ENCODE measurements at regions not wholly inside any gene's neighbourhood (a gene's known extent, or its start where the extent isn't known, plus 50 kb on each side); places are given as distances from the start of the nearest gene placed in this dataset.

DNA sequence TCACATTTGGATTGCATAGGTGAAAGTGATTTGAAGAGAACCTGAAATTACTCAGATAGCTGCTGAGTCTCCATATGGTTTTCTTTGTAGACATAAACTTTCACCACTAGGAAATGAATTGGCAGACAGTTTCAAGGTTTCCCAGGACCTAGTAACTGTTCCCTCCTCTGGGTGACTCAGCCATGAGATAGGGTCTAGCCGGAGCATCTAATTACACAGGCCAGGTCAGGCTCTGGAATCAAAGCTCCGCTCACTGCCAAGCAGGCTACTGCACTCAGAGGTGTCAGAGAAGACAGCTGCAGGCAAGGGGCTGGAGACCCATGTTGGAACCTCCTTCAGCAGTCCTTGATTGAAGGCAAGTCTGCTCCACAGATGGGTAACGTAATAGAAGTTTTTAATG, 429.2 kb downstream of the TNS1 start:
- ATAC-seq (ENCODE audit: low FRiP score in 2 of 2): no peak
- 88 to 93% methylated on average over 2 to 3 of the region's 3 CpGs for WGBS, 2 donors
- no peaks in the 10 kb centered on the region for H3K36me3 ChIP-seq

GRCh38 chr2:217570394-217570793, 432.4 kb downstream of the TNS1 start:
- ATAC-seq (ENCODE audit: low FRiP score in 2 of 2) (no peak), DNase-seq (no peak)
- no peaks in the 10 kb centered on the region for H3K36me3 ChIP-seq
- no peaks in the 10 kb centered on the region for H3K9me3 ChIP-seq
- no peaks in the 10 kb centered on the region for H3K27me3 ChIP-seq
- WGBS, 2 donors: 89 to 90% methylated on average over 2 of the region's 2 CpGs
- no peaks in the 10 kb centered on the region for H3K4me1 ChIP-seq
- TF ChIP-seq, protein P1, sequence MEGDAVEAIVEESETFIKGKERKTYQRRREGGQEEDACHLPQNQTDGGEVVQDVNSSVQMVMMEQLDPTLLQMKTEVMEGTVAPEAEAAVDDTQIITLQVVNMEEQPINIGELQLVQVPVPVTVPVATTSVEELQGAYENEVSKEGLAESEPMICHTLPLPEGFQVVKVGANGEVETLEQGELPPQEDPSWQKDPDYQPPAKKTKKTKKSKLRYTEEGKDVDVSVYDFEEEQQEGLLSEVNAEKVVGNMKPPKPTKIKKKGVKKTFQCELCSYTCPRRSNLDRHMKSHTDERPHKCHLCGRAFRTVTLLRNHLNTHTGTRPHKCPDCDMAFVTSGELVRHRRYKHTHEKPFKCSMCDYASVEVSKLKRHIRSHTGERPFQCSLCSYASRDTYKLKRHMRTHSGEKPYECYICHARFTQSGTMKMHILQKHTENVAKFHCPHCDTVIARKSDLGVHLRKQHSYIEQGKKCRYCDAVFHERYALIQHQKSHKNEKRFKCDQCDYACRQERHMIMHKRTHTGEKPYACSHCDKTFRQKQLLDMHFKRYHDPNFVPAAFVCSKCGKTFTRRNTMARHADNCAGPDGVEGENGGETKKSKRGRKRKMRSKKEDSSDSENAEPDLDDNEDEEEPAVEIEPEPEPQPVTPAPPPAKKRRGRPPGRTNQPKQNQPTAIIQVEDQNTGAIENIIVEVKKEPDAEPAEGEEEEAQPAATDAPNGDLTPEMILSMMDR (IDR thresholded peaks at IDR 0.05): no peak
- TF ChIP-seq POLR2A (IDR thresholded peaks at IDR 0.05) (no peak), POLR2AphosphoS5 (IDR thresholded peaks at IDR 0.05) (no peak), EP300 (IDR thresholded peaks at IDR 0.05) (no peak)
- no peak overlapping the region for H3K27ac ChIP-seq
- no peak overlapping the region for H3K4me3 ChIP-seq

More for the DNA sequence above, 429.2 kb downstream of the TNS1 start:
- Histone ChIP-seq H3K4me3 (no peak overlapping the region), H3K4me1 (no peaks in the 10 kb centered on the region), H3K27ac (no peak overlapping the region), H3K27me3 (no peaks in the 10 kb centered on the region), H3K9me3 (no peaks in the 10 kb centered on the region)
- no peak for TF ChIP-seq EP300 (IDR thresholded peaks at IDR 0.05)
- TF ChIP-seq, protein P1 (IDR thresholded peaks at IDR 0.05): no peak
- TF ChIP-seq POLR2AphosphoS5 (IDR thresholded peaks at IDR 0.05): no peak
- no peak for TF ChIP-seq POLR2A (IDR thresholded peaks at IDR 0.05)
- DNase-seq: no peak

- Histone ChIP-seq H3K27me3 (no peaks in the 10 kb centered on the region), H3K36me3 (no peaks in the 10 kb centered on the region), H3K4me1 (no peaks in the 10 kb centered on the region), H3K27ac (no peak overlapping the region), H3K4me3 (no peak overlapping the region), H3K9me3 (no peaks in the 10 kb centered on the region)
- 50 to 71% methylated on average over 3 of the region's 3 CpGs for WGBS, 2 donors
- ATAC-seq (ENCODE audit: low FRiP score in 2 of 2) (no peak), DNase-seq (no peak)
- TF ChIP-seq EP300 (IDR thresholded peaks at IDR 0.05) (no peak), POLR2A (IDR thresholded peaks at IDR 0.05) (no peak), POLR2AphosphoS5 (IDR thresholded peaks at IDR 0.05) (no peak)
- TF ChIP-seq, protein P1 (IDR thresholded peaks at IDR 0.05): no peak
Measured at GRCh38 chr2:217568289-217568971, 434.4 kb downstream of the TNS1 start.

DNA sequence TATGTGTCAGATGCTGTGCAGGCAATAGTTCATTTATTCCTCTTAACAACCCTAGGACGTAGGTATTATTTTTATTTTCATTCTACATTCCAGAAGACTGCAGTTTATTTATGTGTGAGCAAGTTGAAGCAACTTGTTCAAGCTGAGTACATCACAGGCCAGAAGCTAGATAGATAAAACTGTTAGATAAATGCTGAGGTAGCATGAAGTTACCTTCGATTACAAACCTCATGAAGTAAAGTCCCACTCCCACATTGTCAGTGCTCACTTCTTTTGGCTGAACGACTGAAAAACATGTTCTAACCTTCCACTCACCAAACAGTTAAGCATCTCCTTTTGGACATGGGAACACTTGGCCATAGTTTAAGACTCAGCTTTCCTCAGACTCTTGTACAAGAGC, 439.2 kb downstream of the TNS1 start:
- WGBS, 2 donors: 82 to 83% methylated on average over 3 of the region's 3 CpGs
- TF ChIP-seq POLR2AphosphoS5 (IDR thresholded peaks at IDR 0.05): no peak
- TF ChIP-seq, protein P1 (IDR thresholded peaks at IDR 0.05): no peak
- TF ChIP-seq EP300 (IDR thresholded peaks at IDR 0.05): no peak
- TF ChIP-seq POLR2A (IDR thresholded peaks at IDR 0.05): no peak
- ATAC-seq (ENCODE audit: low FRiP score in 2 of 2): no peak
- Histone ChIP-seq H3K4me1 (no peaks in the 10 kb centered on the region), H3K27me3 (no peaks in the 10 kb centered on the region), H3K27ac (no peak overlapping the region), H3K36me3 (no peaks in the 10 kb centered on the region), H3K9me3 (no peaks in the 10 kb centered on the region), H3K4me3 (no peak overlapping the region)
- no peak for DNase-seq

DNA sequence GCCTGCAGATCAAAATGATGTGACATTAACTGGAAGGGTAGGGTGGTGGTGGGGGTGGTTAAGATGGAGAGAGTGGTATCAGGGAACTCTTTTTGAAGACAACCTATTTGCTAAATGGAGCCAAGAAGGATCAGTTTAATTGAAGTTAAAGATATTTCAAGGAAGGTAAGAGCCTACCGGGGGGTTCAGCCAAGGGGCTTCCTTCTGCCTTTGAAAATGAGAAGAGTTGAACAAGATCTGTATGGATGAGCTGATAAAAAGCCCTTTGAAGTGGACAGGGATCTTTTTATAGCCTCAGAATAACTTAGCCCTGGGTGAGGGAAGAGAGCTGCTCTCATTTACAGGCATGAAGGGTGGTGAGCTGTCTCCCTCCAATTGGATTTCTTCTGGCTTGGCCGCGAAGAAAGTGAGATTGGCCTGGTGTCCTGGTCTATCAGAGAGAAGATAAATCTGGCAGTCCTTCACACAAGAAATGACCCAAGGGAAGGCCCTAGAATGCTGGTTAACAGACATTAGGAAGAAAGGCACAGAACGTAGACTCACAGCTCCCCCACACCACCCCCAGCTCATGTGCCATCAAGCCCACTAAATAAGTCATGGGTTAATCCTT, 439.8 kb downstream of the TNS1 start:
- Histone ChIP-seq H3K4me3 (no peak overlapping the region), H3K27me3 (no peaks in the 10 kb centered on the region), H3K36me3 (no peaks in the 10 kb centered on the region), H3K9me3 (no peaks in the 10 kb centered on the region), H3K4me1 (no peaks in the 10 kb centered on the region), H3K27ac (no peak overlapping the region)
- TF ChIP-seq EP300 (IDR thresholded peaks at IDR 0.05) (no peak), POLR2A (IDR thresholded peaks at IDR 0.05) (no peak), POLR2AphosphoS5 (IDR thresholded peaks at IDR 0.05) (no peak)
- TF ChIP-seq, protein P1 (IDR thresholded peaks at IDR 0.05): no peak
- ATAC-seq (ENCODE audit: low FRiP score in 2 of 2) (no peak), DNase-seq (no peak)
- 83 to 92% methylated on average over 4 of the region's 4 CpGs for WGBS, 2 donors
